Activated T-cell treated with anti-CD3 and anti-CD28 coated beads, Interleukin-2, amount 50 U/mL, for 4 hours (primary cell): ENCODE measurements at regions not wholly inside any gene's neighbourhood (a gene's known extent, or its start where the extent isn't known, plus 50 kb on each side); places are given as distances from the start of the nearest gene placed in this dataset.
"Not testable (repeated sequence)": the region's sequence is repeated elsewhere in the genome, so short reads cannot be mapped to it uniquely, and the experiment has no call there.

Source experiments
- ATAC-seq, 2 donors: fragments of 200-7000 bp; cut with Tn5 transposase; one replicate each; pipeline ENCODE4 v1.10.0; 2021
- DNase-seq: peaks from one replicate; pipeline ENCODE4 v3.0.0-alpha.2; 2020
- H3K27me3 Mint-ChIP-seq: one replicate; pipeline ENCODE4 v1.8.0; 2021; ENCODE audit warnings: low read depth, mixed read lengths
- H3K36me3 Mint-ChIP-seq: one replicate; pipeline ENCODE4 v1.8.0; 2022; ENCODE audit warnings: mixed read lengths; ENCODE audit not compliant: insufficient read depth
- H3K4me1 Mint-ChIP-seq: one replicate; pipeline ENCODE4 v1.8.0; 2021; ENCODE audit warnings: low read depth, mixed read lengths
- H3K4me3 Mint-ChIP-seq: one replicate; pipeline ENCODE4 v1.8.0; 2021; ENCODE audit warnings: mild to moderate bottlenecking, moderate library complexity, mixed read lengths
- H3K9me3 Mint-ChIP-seq: one replicate; pipeline ENCODE4 v1.8.0; 2021; ENCODE audit warnings: mixed read lengths

DNA sequence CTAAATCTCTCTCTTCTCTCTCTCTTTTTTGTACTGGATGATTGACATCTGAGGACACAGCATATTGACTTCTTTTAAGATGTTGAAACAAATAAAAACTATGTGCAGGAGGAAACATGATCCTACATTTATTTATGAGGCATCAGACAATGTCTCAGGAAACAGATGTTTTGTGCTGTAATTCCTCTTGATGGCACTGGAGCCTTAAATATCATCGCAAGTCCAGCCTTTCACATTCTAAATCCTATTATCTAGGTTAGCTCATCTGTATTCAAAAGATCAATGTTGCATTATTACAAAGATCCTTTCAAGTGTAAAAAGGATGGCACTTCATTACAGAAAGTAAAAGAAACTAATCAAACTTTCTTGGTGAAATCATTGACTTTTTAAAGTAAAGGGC lies 63.9 kb downstream of the MAT2B start:
- H3K36me3 Mint-ChIP-seq: no peaks in the 10 kb centered on the region
- ATAC-seq (no peak), DNase-seq (no peak)
- peaks cover 24% of the 10 kb centered on the region for H3K4me1 Mint-ChIP-seq
- H3K4me3 Mint-ChIP-seq: no peak overlapping the region
- H3K27me3 Mint-ChIP-seq: peaks cover 57% of the 10 kb centered on the region
- H3K9me3 Mint-ChIP-seq: no peaks in the 10 kb centered on the region

DNA sequence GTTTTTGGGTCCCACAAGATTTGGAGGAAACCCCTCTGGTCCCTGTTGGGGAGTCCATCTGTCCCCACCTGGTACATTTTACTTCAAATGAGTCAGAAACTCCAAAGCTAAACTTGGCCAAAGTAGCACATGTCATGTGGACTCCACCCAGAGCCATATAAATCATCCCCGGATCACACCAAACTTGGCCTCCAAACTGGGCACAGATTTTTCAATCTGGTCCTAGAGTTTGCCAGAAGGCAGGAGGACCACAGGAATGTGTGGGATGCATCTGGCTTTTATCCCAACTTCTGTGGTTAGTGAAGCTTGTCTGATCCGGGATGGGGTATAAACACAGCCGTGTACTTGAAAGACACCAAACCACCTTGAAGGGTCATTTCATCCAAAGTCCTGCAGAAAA lies 66.3 kb downstream of the MAT2B start:
- Mint-ChIP-seq H3K36me3 (no peaks in the 10 kb centered on the region), H3K9me3 (no peaks in the 10 kb centered on the region), H3K27me3 (peaks cover 47% of the 10 kb centered on the region), H3K4me1 (peaks cover 5% of the 10 kb centered on the region), H3K4me3 (no peak overlapping the region)
- ATAC-seq (no peak), DNase-seq (no peak)

- Mint-ChIP-seq H3K9me3 (no peaks in the 10 kb centered on the region), H3K4me3 (no peak overlapping the region), H3K27me3 (peaks cover 39% of the 10 kb centered on the region), H3K4me1 (no peaks in the 10 kb centered on the region), H3K36me3 (no peaks in the 10 kb centered on the region)
- no peak for ATAC-seq
- DNase-seq: no peak
Measured at GRCh38 chr5:163574472-163575440, 69.3 kb downstream of the MAT2B start.

DNA sequence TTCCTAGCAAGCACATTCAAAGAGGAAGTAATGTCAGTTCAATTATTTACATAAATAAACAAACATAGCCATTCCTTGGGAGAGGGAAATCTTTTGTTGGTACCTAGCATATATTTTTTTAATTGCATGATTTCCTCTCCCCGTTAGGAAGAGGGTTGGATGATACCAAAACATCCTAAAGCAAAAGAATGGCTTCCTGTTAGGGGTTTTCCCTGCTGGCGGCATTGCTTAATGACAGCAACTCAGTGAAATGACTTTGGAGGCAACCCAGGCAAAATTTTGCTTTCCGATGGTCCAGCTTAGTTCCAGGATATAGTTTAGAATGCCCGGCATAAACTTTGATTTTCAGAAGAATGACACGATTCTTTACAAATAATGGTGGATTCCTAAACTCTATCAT lies 73.2 kb downstream of the MAT2B start:
- DNase-seq (no peak), ATAC-seq (no peak)
- H3K9me3 Mint-ChIP-seq: no peaks in the 10 kb centered on the region
- no peaks in the 10 kb centered on the region for H3K36me3 Mint-ChIP-seq
- no peaks in the 10 kb centered on the region for H3K4me1 Mint-ChIP-seq
- peaks cover 33% of the 10 kb centered on the region for H3K27me3 Mint-ChIP-seq
- H3K4me3 Mint-ChIP-seq: no peak overlapping the region

- no peak overlapping the region for H3K4me3 Mint-ChIP-seq
- H3K27me3 Mint-ChIP-seq: peaks cover 31% of the 10 kb centered on the region
- no peaks in the 10 kb centered on the region for H3K4me1 Mint-ChIP-seq
- no peaks in the 10 kb centered on the region for H3K9me3 Mint-ChIP-seq
- DNase-seq: no peak
- no peaks in the 10 kb centered on the region for H3K36me3 Mint-ChIP-seq
- no peak for ATAC-seq
Measured at GRCh38 chr5:163579729-163580128, 74.3 kb downstream of the MAT2B start.

- peaks cover 26% of the 10 kb centered on the region for H3K27me3 Mint-ChIP-seq
- no peaks in the 10 kb centered on the region for H3K36me3 Mint-ChIP-seq
- H3K9me3 Mint-ChIP-seq: no peaks in the 10 kb centered on the region
- H3K4me3 Mint-ChIP-seq: no peak overlapping the region
- DNase-seq: no peak
- no peaks in the 10 kb centered on the region for H3K4me1 Mint-ChIP-seq
- ATAC-seq: no peak
Measured at GRCh38 chr5:163580516-163580915, 75.1 kb downstream of the MAT2B start.

- not testable (repeated sequence) for H3K4me3 Mint-ChIP-seq, ATAC-seq, DNase-seq, H3K9me3 Mint-ChIP-seq, H3K36me3 Mint-ChIP-seq, H3K4me1 Mint-ChIP-seq
- peaks cover 12% of the 10 kb centered on the region for H3K27me3 Mint-ChIP-seq
Measured at GRCh38 chr5:163583491-163584153, 78.2 kb downstream of the MAT2B start.

GRCh38 chr5:163585206-163585605 lies 79.8 kb downstream of the MAT2B start:
- no peak for DNase-seq
- no peaks in the 10 kb centered on the region for H3K4me1 Mint-ChIP-seq
- ATAC-seq: no peak
- H3K27me3 Mint-ChIP-seq: peaks cover 6% of the 10 kb centered on the region
- H3K9me3 Mint-ChIP-seq: no peaks in the 10 kb centered on the region
- H3K4me3 Mint-ChIP-seq: no peak overlapping the region
- H3K36me3 Mint-ChIP-seq: no peaks in the 10 kb centered on the region

DNA sequence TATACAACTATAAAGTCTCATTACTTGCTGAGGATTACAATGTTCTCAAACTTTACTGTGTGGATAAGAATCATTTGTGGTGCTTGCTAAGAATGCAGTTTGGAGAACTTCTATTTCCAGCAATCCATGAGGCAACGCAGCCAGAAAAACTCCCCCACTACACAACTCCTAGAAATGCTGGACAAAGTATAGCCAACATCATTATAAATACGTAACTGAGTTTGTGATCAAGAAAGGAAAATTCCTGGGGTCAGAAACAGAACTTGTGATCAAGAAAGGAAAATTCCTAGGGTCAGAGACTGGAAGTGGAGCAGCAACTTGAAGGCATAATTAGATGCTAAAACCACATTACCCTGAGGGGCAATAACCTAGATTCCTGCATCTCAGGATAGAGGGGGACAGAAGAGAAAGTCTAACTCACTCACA lies 81.1 kb downstream of the MAT2B start:
- no peak overlapping the region for H3K4me3 Mint-ChIP-seq
- peaks cover 4% of the 10 kb centered on the region for H3K27me3 Mint-ChIP-seq
- no peaks in the 10 kb centered on the region for H3K36me3 Mint-ChIP-seq
- DNase-seq: no peak
- H3K4me1 Mint-ChIP-seq: no peaks in the 10 kb centered on the region
- ATAC-seq: no peak
- no peaks in the 10 kb centered on the region for H3K9me3 Mint-ChIP-seq

DNA sequence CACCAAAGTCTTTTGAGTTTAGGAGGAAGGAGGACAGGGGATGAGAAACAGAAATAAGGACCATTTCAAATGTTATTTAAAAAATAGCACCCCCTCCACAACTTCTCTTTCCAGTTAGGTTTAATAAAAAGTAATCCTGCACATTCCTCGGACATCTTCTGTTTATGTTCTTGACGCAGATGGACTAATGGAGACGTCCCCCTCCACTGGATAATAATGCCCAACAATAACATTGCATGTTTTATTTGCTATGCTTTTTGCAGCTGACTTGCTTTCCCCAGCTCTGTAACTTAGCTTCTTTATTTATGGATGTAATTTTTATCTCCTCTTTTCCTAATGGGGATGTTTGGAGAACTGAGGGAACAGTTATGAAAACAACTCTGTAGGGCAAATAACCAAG lies 89.5 kb downstream of the MAT2B start:
- DNase-seq: no peak

DNA sequence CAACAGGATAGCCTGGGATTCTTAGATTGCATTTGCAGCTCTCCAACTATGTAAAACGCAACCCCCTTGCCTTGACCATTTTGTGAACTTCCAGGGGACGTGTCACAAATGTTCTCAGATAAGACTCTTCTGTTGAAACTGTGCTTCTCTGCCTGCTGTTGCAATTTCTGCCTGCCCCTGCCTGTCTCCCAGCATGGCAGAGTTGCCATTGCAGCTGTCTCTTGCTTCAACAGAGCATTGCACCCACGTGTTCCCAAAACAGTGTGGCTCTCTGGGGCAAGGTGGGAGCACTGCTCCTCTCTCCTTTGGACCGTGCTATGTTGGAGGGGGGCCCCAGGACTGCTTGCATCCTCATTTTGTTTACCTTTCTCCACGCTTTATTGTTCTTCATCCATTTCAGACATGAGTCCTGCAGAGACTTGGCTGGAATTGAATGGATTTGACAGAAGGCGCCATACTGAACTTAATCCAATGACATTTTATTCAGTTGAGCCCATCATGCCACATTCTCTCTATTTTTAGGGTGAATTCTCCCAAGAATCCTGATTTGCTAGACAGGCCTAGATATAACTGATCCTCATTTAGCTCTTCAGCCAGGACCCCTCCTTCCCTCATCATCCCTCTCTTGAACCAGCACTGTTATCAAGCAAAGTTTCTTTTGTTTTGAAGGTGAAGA lies 90.7 kb downstream of the MAT2B start:
- Mint-ChIP-seq H3K9me3 (no peaks in the 10 kb centered on the region), H3K4me3 (no peak overlapping the region), H3K4me1 (no peaks in the 10 kb centered on the region), H3K36me3 (no peaks in the 10 kb centered on the region), H3K27me3 (peaks cover 12% of the 10 kb centered on the region)
- ATAC-seq (no peak), DNase-seq (no peak)

More for the DNA sequence above, 89.5 kb downstream of the MAT2B start:
- no peaks in the 10 kb centered on the region for H3K36me3 Mint-ChIP-seq
- H3K27me3 Mint-ChIP-seq: peaks cover 10% of the 10 kb centered on the region
- ATAC-seq: no peak
- H3K4me1 Mint-ChIP-seq: no peaks in the 10 kb centered on the region
- H3K9me3 Mint-ChIP-seq: no peaks in the 10 kb centered on the region
- H3K4me3 Mint-ChIP-seq: no peak overlapping the region

- Mint-ChIP-seq H3K4me1 (no peaks in the 10 kb centered on the region), H3K9me3 (no peaks in the 10 kb centered on the region), H3K4me3 (no peak overlapping the region), H3K27me3 (peaks cover 12% of the 10 kb centered on the region), H3K36me3 (no peaks in the 10 kb centered on the region)
- no peak for DNase-seq
- no peak for ATAC-seq
Measured at GRCh38 chr5:163596608-163597315, 91.3 kb downstream of the MAT2B start.

DNA sequence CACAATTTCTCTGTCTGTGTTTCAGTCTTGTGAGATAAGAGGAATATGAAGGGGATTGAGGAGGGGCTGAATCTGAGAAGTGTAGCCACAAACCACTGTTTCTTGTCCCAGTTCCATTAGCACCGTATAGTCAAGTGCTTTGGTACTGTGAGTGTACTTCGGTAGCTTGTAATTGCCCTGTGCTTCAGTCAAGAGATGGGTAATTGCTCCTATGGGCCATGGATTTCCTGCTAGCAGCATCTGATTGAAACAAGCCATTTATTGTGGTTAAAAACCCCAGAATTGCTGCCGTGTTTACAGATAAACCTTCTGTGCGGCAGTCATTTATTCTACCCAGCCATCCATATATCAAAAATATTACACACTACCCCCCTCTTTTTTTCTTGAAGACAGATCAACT lies 98.6 kb downstream of the MAT2B start:
- no peaks in the 10 kb centered on the region for H3K4me1 Mint-ChIP-seq
- H3K4me3 Mint-ChIP-seq: no peak overlapping the region
- no peak for DNase-seq
- no peaks in the 10 kb centered on the region for H3K36me3 Mint-ChIP-seq
- H3K27me3 Mint-ChIP-seq: peaks cover 8% of the 10 kb centered on the region
- no peak for ATAC-seq
- no peaks in the 10 kb centered on the region for H3K9me3 Mint-ChIP-seq

GRCh38 chr5:163607256-163607655 lies 101.8 kb downstream of the MAT2B start:
- Mint-ChIP-seq H3K36me3 (no peaks in the 10 kb centered on the region), H3K27me3 (peaks cover 3% of the 10 kb centered on the region), H3K4me3 (no peak overlapping the region), H3K9me3 (no peaks in the 10 kb centered on the region), H3K4me1 (no peaks in the 10 kb centered on the region)
- ATAC-seq (no peak), DNase-seq (no peak)
